Natural killer cell treated with Interleukin-12 subunit alpha and Interleukin-12 subunit beta and Interleukin-15 and Interleukin-18, amount 100 ng/mL, for 72 hours (primary cell): ENCODE measurements at regions not wholly inside any gene's neighbourhood (a gene's known extent, or its start where the extent isn't known, plus 50 kb on each side); places are given as distances from the start of the nearest gene placed in this dataset.

Experiments
- ATAC-seq, 2 donors: fragments of 150-1000 bp; cut with Tn5 transposase in 1 of 2; sonication (Bioruptor Pico), chemical (Tn5 transposase) in 1 of 2; 2 replicates each; pipeline ENCODE4 v1.10.0; 2021
- DNase-seq: peaks from one replicate; pipeline ENCODE4 v3.0.0; 2022; ENCODE audit warnings: low spot score
- H3K27ac Mint-ChIP-seq, 2 donors: 1 replicate in 1 of 2; 2 replicates in 1 of 2; pipeline ENCODE4 v1.8.0; 2022; ENCODE audit warnings: mixed read lengths in 2 of 2, mild to moderate bottlenecking in 1 of 2, moderate library complexity in 1 of 2
- H3K27me3 Mint-ChIP-seq, 2 donors: 1 replicate in 1 of 2; 2 replicates in 1 of 2; pipeline ENCODE4 v1.8.0; 2022; ENCODE audit warnings: mixed read lengths in 2 of 2
- H3K36me3 Mint-ChIP-seq: one replicate; pipeline ENCODE4 v1.8.0; 2022; ENCODE audit warnings: mixed read lengths
- H3K4me1 Mint-ChIP-seq, 2 donors: 1 replicate in 1 of 2; 2 replicates in 1 of 2; pipeline ENCODE4 v1.8.0; 2022; ENCODE audit warnings: low read depth in 2 of 2, mixed read lengths in 2 of 2, mild to moderate bottlenecking in 1 of 2
- H3K4me3 Mint-ChIP-seq: one replicate; pipeline ENCODE4 v1.8.0; 2022; ENCODE audit warnings: mixed read lengths
- H3K9me3 Mint-ChIP-seq: 2 replicates; pipeline ENCODE4 v1.8.0; 2022; ENCODE audit warnings: mixed read lengths

GRCh38 chr9:80107931-80108660 lies 536.3 kb downstream of the TLE4 start:
- ATAC-seq = no peak
- DNase-seq = no peak
- Mint-ChIP-seq H3K27ac (no peak overlapping the region), H3K36me3 (no peaks in the 10 kb centered on the region), H3K27me3 (peaks cover 6 to 12% of the 10 kb centered on the region in 2 donors), H3K9me3 (peaks cover 4% of the 10 kb centered on the region), H3K4me3 (no peak overlapping the region), H3K4me1 (no peaks in the 10 kb centered on the region)

- DNase-seq (no peak), ATAC-seq (no peak)
- no peak overlapping the region for H3K4me3 Mint-ChIP-seq
- H3K9me3 Mint-ChIP-seq = no peaks in the 10 kb centered on the region
- H3K27me3 Mint-ChIP-seq = no peaks in the 10 kb centered on the region
- no peaks in the 10 kb centered on the region for H3K4me1 Mint-ChIP-seq
- no peak overlapping the region for H3K27ac Mint-ChIP-seq
- H3K36me3 Mint-ChIP-seq = no peaks in the 10 kb centered on the region
Measured at GRCh38 chr9:80097476-80097875, 525.7 kb downstream of the TLE4 start.

GRCh38 chr9:80094176-80094771 lies 522.5 kb downstream of the TLE4 start:
- Mint-ChIP-seq H3K4me3 (no peak overlapping the region), H3K9me3 (no peaks in the 10 kb centered on the region), H3K36me3 (no peaks in the 10 kb centered on the region), H3K27me3 (no peaks in the 10 kb centered on the region), H3K27ac (no peak overlapping the region), H3K4me1 (no peaks in the 10 kb centered on the region)
- ATAC-seq = no peak
- no peak for DNase-seq

GRCh38 chr9:80093695-80094094 lies 521.9 kb downstream of the TLE4 start:
- DNase-seq (no peak), ATAC-seq (no peak)
- Mint-ChIP-seq H3K4me1 (no peaks in the 10 kb centered on the region), H3K27ac (no peak overlapping the region), H3K36me3 (no peaks in the 10 kb centered on the region), H3K9me3 (no peaks in the 10 kb centered on the region), H3K27me3 (no peaks in the 10 kb centered on the region), H3K4me3 (no peak overlapping the region)

GRCh38 chr9:80091526-80091925 lies 519.8 kb downstream of the TLE4 start:
- Mint-ChIP-seq H3K27me3 (peaks cover 0 to 7% of the 10 kb centered on the region in 2 donors), H3K9me3 (no peaks in the 10 kb centered on the region), H3K4me3 (no peak overlapping the region), H3K36me3 (no peaks in the 10 kb centered on the region), H3K4me1 (no peaks in the 10 kb centered on the region), H3K27ac (no peak overlapping the region)
- DNase-seq (no peak), ATAC-seq (no peak)

- Mint-ChIP-seq H3K36me3 (no peaks in the 10 kb centered on the region), H3K4me1 (no peaks in the 10 kb centered on the region), H3K4me3 (no peak overlapping the region), H3K9me3 (no peaks in the 10 kb centered on the region), H3K27ac (no peak overlapping the region), H3K27me3 (peaks cover 0 to 7% of the 10 kb centered on the region in 2 donors)
- DNase-seq (no peak), ATAC-seq (no peak)
Measured at GRCh38 chr9:80090317-80090716, 518.6 kb downstream of the TLE4 start.

GRCh38 chr9:80086822-80087345 lies 515.1 kb downstream of the TLE4 start:
- DNase-seq = no peak
- no peaks in the 10 kb centered on the region for H3K9me3 Mint-ChIP-seq
- H3K4me3 Mint-ChIP-seq = no peak overlapping the region
- ATAC-seq = peak in 1 of 2 donors; percentile 15
- H3K4me1 Mint-ChIP-seq = no peaks in the 10 kb centered on the region
- H3K36me3 Mint-ChIP-seq = no peaks in the 10 kb centered on the region
- no peak overlapping the region for H3K27ac Mint-ChIP-seq
- peaks cover 0 to 7% of the 10 kb centered on the region in 2 donors for H3K27me3 Mint-ChIP-seq

GRCh38 chr9:80086386-80086785 lies 514.6 kb downstream of the TLE4 start:
- Mint-ChIP-seq H3K36me3 (no peaks in the 10 kb centered on the region), H3K4me1 (no peaks in the 10 kb centered on the region), H3K27ac (no peak overlapping the region), H3K27me3 (peaks cover 0 to 7% of the 10 kb centered on the region in 2 donors), H3K4me3 (no peak overlapping the region), H3K9me3 (no peaks in the 10 kb centered on the region)
- ATAC-seq (no peak), DNase-seq (no peak)

GRCh38 chr9:80085668-80086067 lies 513.9 kb downstream of the TLE4 start:
- no peaks in the 10 kb centered on the region for H3K4me1 Mint-ChIP-seq
- no peak overlapping the region for H3K4me3 Mint-ChIP-seq
- H3K9me3 Mint-ChIP-seq = no peaks in the 10 kb centered on the region
- H3K27me3 Mint-ChIP-seq = peaks cover 0 to 7% of the 10 kb centered on the region in 2 donors
- DNase-seq = no peak
- H3K27ac Mint-ChIP-seq = no peak overlapping the region
- ATAC-seq = no peak
- H3K36me3 Mint-ChIP-seq = no peaks in the 10 kb centered on the region

GRCh38 chr9:80082213-80082612 lies 510.4 kb downstream of the TLE4 start:
- Mint-ChIP-seq H3K36me3 (no peaks in the 10 kb centered on the region), H3K9me3 (no peaks in the 10 kb centered on the region), H3K27ac (no peak overlapping the region), H3K4me3 (no peak overlapping the region), H3K27me3 (peaks cover 0 to 3% of the 10 kb centered on the region in 2 donors), H3K4me1 (no peaks in the 10 kb centered on the region)
- ATAC-seq (no peak), DNase-seq (no peak)

GRCh38 chr9:80078826-80079225 lies 507.1 kb downstream of the TLE4 start:
- ATAC-seq (no peak), DNase-seq (no peak)
- Mint-ChIP-seq H3K4me3 (no peak overlapping the region), H3K4me1 (no peaks in the 10 kb centered on the region), H3K27ac (no peak overlapping the region), H3K27me3 (no peaks in the 10 kb centered on the region), H3K36me3 (no peaks in the 10 kb centered on the region), H3K9me3 (peaks cover 5% of the 10 kb centered on the region)

GRCh38 chr9:80077059-80077458 lies 505.3 kb downstream of the TLE4 start:
- ATAC-seq (no peak), DNase-seq (no peak)
- Mint-ChIP-seq H3K27me3 (no peaks in the 10 kb centered on the region), H3K4me3 (no peak overlapping the region), H3K9me3 (peaks cover 5% of the 10 kb centered on the region), H3K27ac (no peak overlapping the region), H3K4me1 (no peaks in the 10 kb centered on the region), H3K36me3 (no peaks in the 10 kb centered on the region)

- Mint-ChIP-seq H3K4me3 (no peak overlapping the region), H3K36me3 (no peaks in the 10 kb centered on the region), H3K4me1 (no peaks in the 10 kb centered on the region), H3K27me3 (no peaks in the 10 kb centered on the region), H3K9me3 (peaks cover 5% of the 10 kb centered on the region), H3K27ac (no peak overlapping the region)
- ATAC-seq (no peak), DNase-seq (no peak)
Measured at GRCh38 chr9:80076162-80076561, 504.4 kb downstream of the TLE4 start.

GRCh38 chr9:80074439-80074838 lies 502.7 kb downstream of the TLE4 start:
- no peaks in the 10 kb centered on the region for H3K4me1 Mint-ChIP-seq
- peaks cover 5% of the 10 kb centered on the region for H3K9me3 Mint-ChIP-seq
- H3K27ac Mint-ChIP-seq = no peak overlapping the region
- H3K27me3 Mint-ChIP-seq = peaks cover 0 to 5% of the 10 kb centered on the region in 2 donors
- no peak for DNase-seq
- no peaks in the 10 kb centered on the region for H3K36me3 Mint-ChIP-seq
- no peak for ATAC-seq
- no peak overlapping the region for H3K4me3 Mint-ChIP-seq
